ENCODE measurements at regions not wholly inside any gene's neighbourhood (a gene's known extent, or its start where the extent isn't known, plus 50 kb on each side); places are given as distances from the start of the nearest gene placed in this dataset.

DNA sequence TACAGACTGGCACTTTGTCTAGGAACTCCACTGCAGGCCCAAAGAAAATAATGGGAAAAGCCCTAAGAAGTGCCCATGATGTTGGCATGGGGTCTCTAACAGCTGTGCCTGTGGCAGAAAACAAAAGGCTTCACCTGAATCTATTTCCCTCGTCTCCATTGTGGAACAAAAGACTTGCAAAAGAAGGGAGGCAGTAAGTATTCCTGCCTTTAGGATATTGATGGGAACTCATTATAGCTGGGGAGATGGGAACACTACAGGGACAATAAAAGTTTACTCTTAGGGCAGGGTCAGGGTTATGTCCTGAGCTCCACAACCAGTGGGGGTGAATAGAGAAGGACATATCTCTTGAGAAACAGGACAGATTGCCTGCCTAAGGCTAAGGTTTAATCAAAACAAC lies 930.6 kb upstream of the EPHA6 start:
- no peak for DNase-seq

- DNase-seq = no peak
These were observed 927.8 kb upstream of the EPHA6 start for GRCh38 chr3:95886616-95887015.

DNA sequence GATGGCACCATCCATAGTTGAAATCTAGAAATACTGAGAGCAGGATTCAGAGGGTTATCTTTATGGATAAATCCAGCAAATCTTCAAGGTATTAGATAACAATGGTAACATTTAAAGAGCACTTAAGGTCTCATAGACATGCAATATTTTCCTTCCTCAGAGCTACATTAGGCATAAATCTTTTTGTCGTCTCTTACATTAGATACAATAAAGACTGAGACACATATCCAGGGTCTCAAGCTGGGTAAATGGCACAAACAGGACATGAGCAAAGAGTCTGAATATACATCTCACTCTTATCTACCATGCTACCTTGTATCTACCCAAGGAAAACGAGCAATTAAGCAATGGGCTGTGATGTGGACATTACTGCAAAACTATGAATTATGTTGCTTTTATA lies 927.3 kb upstream of the EPHA6 start:
- no peak for DNase-seq

- DNase-seq = no peak
These were observed 919.6 kb upstream of the EPHA6 start for GRCh38 chr3:95894820-95895219.

GRCh38 chr3:95899494-95899893 lies 914.9 kb upstream of the EPHA6 start:
- no peak for DNase-seq

DNA sequence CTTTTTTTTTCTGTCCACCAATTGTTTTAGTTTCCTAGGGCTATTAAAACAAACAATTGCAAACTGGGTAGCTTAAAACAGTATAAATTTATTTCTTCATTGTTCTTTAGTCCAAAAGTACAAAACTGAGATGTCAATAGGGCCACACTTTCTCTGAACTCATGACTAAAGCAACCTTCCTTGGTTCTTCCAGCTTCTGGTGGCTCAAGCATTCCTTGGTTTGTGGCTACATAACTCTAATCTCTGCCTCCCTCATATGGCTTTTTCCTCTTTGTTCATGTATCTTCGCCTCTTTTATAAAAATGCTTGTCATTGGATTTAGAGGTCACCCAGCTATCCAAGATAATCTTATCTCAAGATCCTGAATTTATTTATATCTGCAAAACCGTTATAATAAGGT lies 914.5 kb upstream of the EPHA6 start:
- DNase-seq = no peak

DNA sequence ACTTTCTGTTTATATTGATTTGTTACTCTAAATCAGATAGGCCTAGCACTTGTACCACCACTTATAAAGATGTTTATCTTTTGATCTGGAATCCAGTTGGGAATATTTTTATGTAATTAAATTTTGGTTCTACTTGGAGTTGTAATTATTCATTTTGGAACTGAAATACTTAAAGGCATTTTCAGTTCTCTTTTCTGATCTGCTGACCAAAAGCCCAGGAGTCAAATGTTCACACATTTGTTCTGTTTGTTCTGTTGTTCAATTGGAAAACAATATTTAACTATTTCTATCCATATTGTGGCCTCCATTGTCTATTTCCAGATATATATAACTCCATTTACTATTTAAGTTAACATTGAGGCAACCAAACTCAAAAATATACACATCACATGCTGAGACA lies 912.4 kb upstream of the EPHA6 start:
- DNase-seq = no peak

- no peak for DNase-seq
These were observed 909.2 kb upstream of the EPHA6 start for GRCh38 chr3:95905182-95905581.

DNA sequence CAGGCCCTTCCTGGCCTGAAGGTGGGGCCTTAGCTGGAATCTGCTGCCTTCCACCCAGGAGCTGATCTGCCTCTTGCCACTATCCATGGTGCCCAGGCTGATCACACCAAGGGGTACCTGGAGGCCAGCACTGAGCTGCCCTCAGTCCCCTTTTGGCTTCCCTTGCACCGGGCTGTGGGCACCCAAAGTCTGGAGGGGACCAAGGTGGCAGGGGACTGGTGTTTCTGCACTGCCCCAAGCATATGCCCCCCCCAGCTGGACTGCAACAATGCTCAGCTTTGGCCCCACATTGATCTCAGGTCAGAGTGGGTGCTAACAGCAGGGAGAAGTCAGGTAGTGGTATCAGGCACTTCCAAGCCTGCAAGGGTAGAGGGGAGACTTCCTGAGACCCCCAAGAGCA lies 902.6 kb upstream of the EPHA6 start:
- no peak for DNase-seq

- DNase-seq = peak; percentile 45
These were observed 890.7 kb upstream of the EPHA6 start for GRCh38 chr3:95923496-95924210.

DNA sequence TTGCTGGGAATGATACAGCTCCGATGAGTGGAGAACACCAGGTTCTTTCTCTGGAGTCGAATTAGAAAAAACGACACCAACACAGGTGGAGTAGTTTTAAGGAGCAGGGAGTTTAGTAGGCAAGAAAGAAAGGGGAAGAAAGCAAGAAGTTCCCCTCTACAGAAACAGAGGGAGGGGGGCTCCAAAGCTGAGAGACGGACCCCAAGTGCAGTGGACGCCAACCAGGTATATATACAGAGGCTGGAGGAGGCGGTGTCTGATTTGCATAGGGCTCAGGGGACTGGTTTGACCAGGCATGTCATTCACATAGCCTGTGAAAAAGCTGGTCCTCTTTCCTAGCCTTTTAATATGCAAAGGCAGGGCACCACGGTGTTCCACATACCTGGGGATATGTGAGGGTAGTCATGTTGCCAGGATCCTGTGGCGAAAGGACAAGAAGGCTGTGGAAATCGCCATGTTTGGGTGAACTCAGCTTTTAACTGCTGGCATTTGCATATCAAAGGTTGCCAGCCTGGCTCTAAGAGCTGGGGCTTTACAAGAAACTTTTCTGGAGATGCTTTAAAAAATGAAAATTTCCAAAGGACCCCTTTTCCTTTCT lies 887.4 kb upstream of the EPHA6 start:
- no peak for DNase-seq

DNA sequence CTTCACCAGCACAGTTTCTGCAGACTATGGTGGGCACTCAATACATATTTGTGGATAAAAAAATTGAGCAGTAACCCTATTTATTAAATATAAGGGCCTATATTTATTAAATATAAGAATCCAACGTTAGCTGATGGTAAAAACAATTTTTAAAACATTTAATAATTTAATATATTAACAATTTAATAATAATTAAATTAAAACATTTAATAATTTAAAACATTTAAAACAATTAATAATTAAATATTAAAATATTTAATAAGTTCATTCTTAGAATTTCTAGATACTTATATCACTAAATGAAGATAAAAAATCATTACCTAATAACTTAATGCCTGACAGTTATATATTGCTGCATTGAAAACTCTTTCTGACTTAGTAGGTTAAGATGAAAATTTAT lies 880.2 kb upstream of the EPHA6 start:
- no peak for DNase-seq

DNA sequence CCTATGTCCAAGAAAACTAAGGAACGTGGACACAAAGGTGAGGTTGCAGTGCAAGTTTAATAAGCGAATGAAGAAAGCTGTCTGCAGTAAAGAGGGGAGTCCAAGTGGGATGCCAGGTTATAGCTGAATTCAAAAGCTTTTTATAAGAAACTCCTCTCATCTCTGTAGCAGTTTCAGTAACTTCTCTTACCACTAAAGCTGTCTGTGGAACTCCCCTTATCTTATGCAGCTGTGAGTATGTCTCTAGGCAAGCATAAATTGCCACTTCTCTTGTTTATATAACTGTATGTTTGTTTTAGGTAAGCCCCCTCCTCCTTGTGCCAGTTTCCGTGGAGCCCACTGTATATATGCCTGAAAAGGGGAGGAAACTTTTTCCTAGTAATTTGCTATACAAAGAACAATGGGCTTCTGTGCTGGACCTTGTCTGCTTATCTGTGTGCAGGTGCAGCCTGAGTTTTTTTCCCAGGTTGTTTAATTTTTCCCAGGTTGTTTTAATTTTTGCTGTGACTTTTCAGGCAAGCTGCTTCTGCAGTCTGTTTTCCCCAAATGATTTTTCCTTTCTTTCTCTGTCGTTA lies 875.1 kb upstream of the EPHA6 start:
- DNase-seq = no peak

DNA sequence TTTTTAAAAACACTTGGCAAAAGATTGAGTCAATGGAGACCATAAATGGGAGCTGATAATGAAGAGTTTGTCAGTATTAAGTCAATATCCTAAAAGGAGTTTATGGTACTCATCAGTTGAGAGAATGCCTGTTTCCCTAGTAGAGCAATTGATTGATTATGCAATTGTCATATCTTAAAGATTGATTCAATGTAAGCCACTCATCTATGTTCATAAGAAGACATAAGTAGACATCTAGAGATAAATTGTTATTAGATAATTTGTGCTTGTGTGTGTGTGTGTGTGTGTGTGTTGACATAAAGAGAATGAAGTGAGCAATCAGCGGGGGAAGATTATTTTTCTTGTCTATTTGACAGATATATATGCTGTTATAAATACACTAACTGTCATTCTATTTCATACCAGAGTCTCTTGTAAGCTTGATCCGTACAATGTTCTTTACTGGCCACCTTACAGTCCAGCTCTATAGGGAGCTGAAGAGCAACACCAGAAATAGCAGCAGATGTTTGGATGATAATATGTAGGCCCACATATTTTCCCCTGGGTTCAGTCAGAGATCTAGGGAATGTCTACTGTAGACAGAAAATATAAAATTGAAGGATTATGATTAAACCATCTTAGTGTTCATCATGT lies 848.6 kb upstream of the EPHA6 start:
- no peak for DNase-seq

DNA sequence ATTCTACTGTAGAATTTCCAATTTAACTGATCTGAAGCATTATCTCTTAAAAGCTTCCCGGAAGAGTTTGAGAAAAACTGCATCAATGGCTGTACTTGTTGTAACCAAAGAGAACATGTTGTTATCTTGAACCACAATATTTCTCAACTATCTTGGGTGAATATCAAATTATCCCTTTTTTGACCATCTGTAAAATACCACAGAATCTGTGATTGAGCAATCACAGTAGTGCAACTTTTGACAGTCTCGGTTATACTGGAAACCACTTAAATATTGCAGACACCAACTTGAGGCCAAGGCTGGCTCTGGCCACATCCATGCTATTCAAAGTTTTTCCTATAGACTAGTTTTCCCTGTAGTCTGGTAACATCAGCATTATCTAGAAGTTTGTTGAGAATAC lies 842.8 kb upstream of the EPHA6 start:
- DNase-seq = no peak

DNA sequence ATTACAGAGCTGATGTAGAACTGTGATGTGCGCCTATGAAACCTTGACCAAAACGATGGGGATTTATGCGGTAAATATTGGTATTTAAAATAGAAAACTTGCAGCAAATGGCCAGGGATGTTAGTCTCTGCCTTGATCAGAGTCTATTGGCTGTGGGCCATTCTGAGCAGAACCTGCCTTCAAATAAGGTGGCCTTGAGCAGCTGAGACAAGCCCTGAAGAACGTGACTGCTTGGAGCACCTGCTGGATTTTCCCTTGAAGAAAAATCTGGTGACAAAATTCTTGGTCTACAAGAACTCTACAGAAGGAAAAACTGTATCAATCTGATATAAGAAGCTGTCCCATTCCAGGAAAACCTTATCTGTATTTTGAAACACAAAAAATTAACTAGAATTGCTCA lies 820.1 kb upstream of the EPHA6 start:
- DNase-seq = no peak

DNA sequence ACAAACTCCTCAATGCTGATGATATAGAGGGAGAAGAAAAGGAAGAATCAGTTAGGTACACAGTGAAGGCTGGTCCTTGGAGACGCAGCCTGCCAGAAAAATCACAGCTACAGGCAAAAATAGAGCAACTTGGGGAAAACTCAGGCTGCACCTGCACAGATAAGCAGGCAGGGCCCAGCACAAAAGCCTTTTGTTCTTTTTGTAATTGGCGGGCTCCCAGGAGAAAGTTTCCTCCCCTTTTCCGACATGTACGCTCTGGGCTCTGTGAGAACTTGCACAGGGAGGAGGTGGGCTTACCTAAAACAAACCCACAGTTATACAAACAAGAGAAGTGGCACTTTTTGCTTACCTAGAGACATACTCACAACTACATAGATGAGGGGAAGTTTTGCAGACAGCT lies 813.4 kb upstream of the EPHA6 start:
- DNase-seq = no peak

GRCh38 chr3:96007650-96008195 lies 806.7 kb upstream of the EPHA6 start:
- no peak for DNase-seq

DNA sequence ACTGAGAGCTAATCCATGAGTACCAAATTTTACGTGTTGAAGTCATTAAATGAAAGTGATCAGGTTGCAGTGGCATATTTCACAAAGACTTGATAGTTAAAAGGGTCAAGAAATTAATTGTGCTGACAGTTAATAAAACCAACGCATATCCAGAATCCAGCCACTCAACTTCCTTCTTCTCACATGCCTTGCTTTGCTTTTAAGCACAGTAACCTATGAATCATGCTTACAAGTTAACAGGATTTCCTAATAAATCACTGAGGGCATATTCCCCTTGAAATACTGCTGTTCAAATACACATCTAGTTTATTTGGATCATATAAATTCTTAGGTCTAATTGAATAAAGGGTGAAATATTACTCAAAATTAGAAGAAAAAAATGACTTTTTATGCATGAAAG lies 801.5 kb upstream of the EPHA6 start:
- no peak for DNase-seq

GRCh38 chr3:96017556-96017955 lies 796.8 kb upstream of the EPHA6 start:
- DNase-seq = no peak

DNA sequence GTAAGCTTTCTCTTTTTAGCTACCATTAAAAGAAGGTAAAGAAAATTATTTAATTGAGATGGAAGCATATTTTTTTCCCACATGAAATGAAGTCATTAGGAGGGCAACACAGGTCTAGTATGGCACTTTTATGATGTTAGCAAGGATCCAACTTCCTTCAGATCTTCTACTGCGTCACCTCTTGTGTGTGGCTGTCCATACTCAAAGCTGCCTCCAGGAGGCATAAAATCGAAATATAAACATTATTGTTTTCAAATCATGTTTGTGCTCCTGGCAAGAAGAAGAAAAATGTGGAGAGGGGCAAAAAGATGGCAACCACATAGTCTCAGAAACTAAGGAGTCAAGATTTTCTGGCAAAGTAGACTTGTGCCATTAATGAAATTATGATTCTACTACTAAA lies 791.7 kb upstream of the EPHA6 start:
- DNase-seq = no peak

- DNase-seq = no peak
These were observed 786.7 kb upstream of the EPHA6 start for GRCh38 chr3:96027718-96028117.

- no peak for DNase-seq
These were observed 774.8 kb upstream of the EPHA6 start for GRCh38 chr3:96039632-96040031.

DNA sequence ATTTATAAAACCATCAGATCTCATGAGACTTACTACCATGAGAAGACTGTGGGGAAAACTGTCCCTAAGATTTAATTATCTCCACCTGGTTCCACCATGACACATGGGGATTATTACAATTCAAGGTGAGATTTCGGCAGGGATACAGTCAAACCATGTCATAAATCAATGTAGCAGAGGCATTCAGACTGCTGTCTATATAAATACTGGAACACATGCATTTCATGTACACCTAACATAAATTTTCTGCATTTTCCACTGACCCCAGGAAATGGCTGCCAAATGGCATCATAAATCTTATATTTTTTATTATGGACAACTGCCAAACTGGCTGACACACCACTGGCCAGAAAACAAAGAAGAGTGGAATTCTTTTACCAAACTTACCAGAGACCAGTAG lies 755.1 kb upstream of the EPHA6 start:
- DNase-seq = no peak

Data from right hindlimb (tissue), 1 donor.